ENCODE measurements at regions not wholly inside any gene's neighbourhood (a gene's known extent, or its start where the extent isn't known, plus 50 kb on each side); places are given as distances from the start of the nearest gene placed in this dataset.
"Not testable (repeated sequence)": the region's sequence is repeated elsewhere in the genome, so short reads cannot be mapped to it uniquely, and the experiment has no call there.

DNA sequence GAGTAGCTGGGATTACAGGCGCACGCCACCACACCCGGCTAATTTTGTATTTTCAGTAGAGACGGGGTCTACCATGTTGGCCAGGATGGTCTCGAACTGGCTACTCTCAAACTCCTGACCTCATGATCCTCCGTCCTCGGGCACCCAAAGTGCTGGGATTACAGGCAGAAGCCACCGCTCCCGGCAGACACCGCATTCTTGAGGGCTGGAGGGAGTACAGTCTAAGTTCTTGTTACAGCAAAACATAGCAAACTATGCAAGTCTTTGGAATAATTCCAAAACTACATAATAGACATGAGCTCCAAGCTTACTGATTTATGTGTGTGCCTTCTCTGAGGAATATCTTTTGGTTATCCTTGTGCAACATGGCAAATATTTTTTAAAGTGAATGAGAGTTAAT lies 299.1 kb upstream of the ZNF658 start:
- H3K27me3 Mint-ChIP-seq (ENCODE audit: low read depth); H3K4me3 Mint-ChIP-seq (ENCODE audit: unreplicated experiment); H3K27ac Mint-ChIP-seq (ENCODE audit: unreplicated experiment); H3K4me1 Mint-ChIP-seq (ENCODE audit: low read depth); H3K9me3 Mint-ChIP-seq (ENCODE audit: low read depth); H3K36me3 Mint-ChIP-seq (ENCODE audit: low read depth); DNase-seq (ENCODE audit: low spot score): not testable (repeated sequence)

DNA sequence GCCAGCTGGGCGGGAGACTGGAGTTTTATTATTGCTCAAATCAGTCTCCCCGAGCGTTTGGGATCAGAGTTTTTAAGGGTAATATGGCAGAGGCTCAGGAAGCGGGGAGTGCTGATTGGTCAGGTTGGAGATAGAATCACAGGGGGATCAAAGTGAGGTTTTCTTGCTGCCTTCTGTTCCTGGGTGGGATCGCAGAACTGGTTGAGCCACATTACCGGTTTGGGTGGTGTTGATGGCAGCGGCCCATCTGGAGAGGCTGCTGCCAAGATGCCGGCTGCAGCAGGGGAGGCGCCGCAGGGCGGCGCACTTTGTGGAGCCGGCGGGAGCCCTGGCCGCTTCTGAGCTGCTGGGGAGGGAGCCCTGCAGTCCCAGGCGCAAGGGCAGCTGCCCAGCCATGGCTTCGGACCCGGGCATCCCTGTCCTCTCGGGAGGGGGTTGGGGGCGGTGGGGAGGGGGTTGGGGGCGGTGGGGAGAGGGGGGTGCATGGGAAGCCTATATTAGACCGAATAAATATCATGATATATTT lies 268.9 kb upstream of the ZNF658 start:
- not testable (repeated sequence) for H3K27me3 Mint-ChIP-seq (ENCODE audit: low read depth); H3K4me1 Mint-ChIP-seq (ENCODE audit: low read depth); H3K36me3 Mint-ChIP-seq (ENCODE audit: low read depth); H3K4me3 Mint-ChIP-seq (ENCODE audit: unreplicated experiment); H3K27ac Mint-ChIP-seq (ENCODE audit: unreplicated experiment); DNase-seq (ENCODE audit: low spot score); H3K9me3 Mint-ChIP-seq (ENCODE audit: low read depth)

DNA sequence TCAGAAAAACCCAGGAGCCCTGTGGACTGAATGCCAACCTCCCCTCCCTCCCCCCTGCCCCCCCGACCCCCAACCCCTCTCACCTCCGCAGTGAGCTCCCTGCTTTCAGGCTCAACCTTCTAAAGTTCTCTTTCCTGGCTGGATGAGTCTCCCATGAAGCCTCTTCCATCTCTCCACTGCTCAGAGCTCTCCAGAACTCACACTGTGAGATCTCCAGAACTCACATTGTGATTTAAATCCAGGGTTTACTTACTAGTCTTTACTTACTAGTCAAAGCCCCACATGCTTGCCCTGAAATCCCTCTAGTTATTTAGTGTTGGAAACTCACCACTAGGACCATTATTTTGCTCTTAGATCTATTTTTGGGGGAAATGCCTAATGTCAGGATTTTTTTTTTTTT lies 252.8 kb upstream of the ZNF658 start:
- H3K27ac Mint-ChIP-seq (ENCODE audit: unreplicated experiment) = not testable (repeated sequence)

DNA sequence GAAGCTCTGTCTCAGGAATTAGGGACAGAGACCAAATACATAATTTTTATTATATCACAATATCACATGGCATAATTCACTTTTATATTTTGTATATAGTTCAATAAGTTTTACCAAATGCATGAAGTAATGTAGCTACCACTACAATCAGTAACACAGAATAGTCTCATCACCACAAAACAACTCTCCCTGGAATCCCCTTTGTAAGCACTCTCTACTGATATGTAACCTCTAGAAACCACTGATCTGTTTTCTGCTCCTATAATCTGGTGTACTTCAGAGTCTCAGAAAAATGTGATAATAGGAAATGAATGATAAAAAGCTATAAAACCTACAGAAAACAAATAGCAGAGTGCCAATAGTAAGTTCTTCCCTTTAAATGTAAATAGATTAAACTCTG lies 210.3 kb upstream of the ZNF658 start:
- not testable (repeated sequence) for H3K36me3 Mint-ChIP-seq (ENCODE audit: low read depth); DNase-seq (ENCODE audit: low spot score); H3K9me3 Mint-ChIP-seq (ENCODE audit: low read depth); H3K4me3 Mint-ChIP-seq (ENCODE audit: unreplicated experiment); H3K27ac Mint-ChIP-seq (ENCODE audit: unreplicated experiment); H3K27me3 Mint-ChIP-seq (ENCODE audit: low read depth); H3K4me1 Mint-ChIP-seq (ENCODE audit: low read depth)

More for the DNA sequence above, 252.8 kb upstream of the ZNF658 start:
- not testable (repeated sequence) for H3K9me3 Mint-ChIP-seq (ENCODE audit: low read depth); H3K4me3 Mint-ChIP-seq (ENCODE audit: unreplicated experiment); H3K36me3 Mint-ChIP-seq (ENCODE audit: low read depth); H3K4me1 Mint-ChIP-seq (ENCODE audit: low read depth); DNase-seq (ENCODE audit: low spot score); H3K27me3 Mint-ChIP-seq (ENCODE audit: low read depth)

DNA sequence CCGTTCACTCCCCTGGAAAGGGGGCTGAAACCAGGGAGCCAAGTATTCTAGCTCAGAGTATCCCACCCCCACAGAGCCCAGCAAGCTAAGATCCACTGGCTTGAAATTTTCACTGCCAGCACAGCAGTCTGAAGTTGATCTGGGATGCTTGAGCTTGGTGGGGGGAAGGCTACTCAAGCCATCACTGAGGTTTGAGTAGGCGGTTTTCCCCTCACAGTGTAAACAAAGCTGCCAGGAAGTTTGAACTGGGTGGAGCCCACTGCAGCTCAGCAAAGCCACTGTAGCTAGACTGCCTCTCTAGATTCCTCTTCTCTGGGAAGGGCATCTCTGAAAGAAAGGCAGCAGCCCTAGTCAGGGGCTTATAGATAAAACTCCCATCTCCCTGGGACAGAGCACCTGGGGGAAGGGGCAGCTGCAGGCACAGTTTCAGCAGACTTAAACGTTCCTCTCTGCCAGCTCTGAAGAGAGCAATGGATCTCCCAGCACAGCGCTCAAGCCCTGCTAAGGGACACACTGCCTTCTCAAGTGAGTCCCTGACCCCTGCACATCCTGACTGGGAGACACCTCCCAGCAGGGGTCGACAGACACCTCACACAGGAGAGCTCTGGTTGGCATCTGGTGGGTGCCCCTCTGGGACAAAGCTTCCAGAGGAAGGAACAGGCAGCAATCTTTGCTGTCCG lies 204.8 kb upstream of the ZNF658 start:
- not testable (repeated sequence) for H3K4me3 Mint-ChIP-seq (ENCODE audit: unreplicated experiment); H3K27ac Mint-ChIP-seq (ENCODE audit: unreplicated experiment); H3K27me3 Mint-ChIP-seq (ENCODE audit: low read depth); H3K9me3 Mint-ChIP-seq (ENCODE audit: low read depth); H3K36me3 Mint-ChIP-seq (ENCODE audit: low read depth); H3K4me1 Mint-ChIP-seq (ENCODE audit: low read depth); DNase-seq (ENCODE audit: low spot score)

DNA sequence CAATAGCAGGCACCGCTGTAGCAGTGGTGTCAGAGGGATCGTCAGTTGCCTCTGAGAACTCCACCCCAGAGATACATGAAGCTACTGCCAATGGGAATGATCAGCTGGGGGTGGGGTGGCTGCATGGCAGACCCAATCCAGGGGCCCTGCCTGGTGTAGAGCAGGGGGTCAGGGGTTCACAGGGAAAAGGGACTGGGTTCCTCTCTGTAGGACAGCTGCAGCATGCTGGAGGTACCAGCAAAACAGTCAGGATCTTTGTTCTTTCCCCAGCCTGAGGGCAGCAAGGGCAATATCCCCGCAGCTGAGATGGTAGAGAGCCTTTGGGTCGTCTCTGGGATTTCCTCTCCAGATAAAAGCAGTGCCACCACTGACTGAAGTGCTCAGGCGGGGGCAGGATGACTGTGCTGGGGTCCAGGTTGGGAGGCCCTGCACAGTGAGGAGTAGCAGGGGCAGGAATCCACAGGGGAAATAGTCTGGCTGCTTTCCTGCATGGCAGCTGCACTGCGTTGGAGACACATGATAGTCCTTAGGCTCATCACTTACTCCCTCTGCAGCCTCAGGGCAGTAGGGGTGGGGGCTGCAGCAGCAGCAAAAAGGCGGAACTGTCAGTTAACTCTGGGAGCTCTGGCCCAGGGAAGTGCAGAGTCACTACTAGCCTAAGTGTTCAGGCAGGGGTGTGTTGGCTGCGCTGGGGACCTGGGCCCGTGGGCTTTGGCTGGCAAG lies 203.0 kb upstream of the ZNF658 start:
- DNase-seq (ENCODE audit: low spot score); H3K4me1 Mint-ChIP-seq (ENCODE audit: low read depth); H3K27ac Mint-ChIP-seq (ENCODE audit: unreplicated experiment); H3K27me3 Mint-ChIP-seq (ENCODE audit: low read depth); H3K9me3 Mint-ChIP-seq (ENCODE audit: low read depth); H3K4me3 Mint-ChIP-seq (ENCODE audit: unreplicated experiment); H3K36me3 Mint-ChIP-seq (ENCODE audit: low read depth): not testable (repeated sequence)

DNA sequence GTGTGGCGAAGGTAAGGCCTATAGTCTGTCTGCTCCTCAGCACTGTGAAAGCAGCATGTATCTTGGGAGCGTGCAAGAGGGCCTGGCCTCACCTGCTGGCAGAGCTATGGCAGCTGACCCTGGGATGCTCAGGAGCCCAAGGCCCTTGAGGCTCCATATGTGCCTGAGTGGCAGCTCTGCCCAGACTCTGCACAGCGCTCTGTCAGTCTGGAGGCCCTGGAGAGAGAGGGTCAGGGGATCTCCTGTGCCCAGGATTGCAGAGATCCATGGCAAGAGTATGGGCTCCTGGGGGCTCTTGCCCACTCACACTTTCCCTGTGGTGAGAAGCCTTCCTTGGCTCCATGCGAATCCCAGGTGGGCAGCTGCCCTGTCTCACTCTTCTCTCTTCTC lies 202.5 kb upstream of the ZNF658 start:
- H3K9me3 Mint-ChIP-seq (ENCODE audit: low read depth); H3K27ac Mint-ChIP-seq (ENCODE audit: unreplicated experiment); H3K4me1 Mint-ChIP-seq (ENCODE audit: low read depth); DNase-seq (ENCODE audit: low spot score); H3K4me3 Mint-ChIP-seq (ENCODE audit: unreplicated experiment); H3K36me3 Mint-ChIP-seq (ENCODE audit: low read depth); H3K27me3 Mint-ChIP-seq (ENCODE audit: low read depth): not testable (repeated sequence)

DNA sequence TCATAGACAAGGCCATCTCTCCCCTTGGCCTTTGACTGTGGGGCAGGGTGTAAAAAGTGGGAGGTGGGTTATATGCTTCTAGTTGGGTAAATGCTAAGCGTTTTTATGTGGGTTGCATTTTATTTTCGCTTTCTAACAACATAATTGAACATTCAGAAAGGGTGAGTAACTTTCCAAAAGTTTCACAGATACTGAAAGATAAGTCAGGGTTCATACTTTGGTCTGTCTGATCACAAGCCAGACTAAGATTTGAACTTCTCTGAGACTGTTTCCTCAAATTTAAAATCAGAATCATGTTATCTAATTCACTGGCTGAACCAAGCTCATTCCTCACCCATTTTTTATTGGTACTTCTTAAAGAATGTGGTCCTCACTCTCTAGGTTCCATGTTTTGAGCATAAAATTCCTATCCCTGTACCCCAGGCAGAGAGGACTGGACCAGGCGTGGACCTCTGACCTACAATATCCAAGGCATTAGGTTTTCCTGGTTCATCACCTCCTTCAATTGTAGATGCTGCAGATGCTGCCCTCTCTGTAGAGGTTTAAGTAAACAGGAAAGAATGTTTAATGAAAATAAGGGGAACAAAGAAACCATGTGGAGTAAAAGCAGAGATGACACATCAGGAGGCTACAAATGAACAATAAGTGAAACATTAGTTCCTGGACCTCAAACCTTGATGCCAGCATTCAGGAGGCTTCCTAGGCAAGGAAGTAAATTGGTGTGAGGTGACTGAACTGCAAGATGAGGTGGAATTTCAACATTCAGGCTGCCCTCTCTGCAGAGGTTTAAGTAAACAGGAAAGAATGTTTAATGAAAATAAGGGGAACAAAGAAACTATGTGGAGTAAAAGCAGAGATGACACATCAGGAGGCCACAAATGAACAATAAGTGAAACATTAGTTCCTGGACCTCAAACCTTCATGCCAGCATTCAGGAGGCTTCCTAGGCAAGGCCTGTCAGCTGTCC lies 198.8 kb upstream of the ZNF658 start:
- H3K4me1 Mint-ChIP-seq (ENCODE audit: low read depth); H3K4me3 Mint-ChIP-seq (ENCODE audit: unreplicated experiment); H3K27me3 Mint-ChIP-seq (ENCODE audit: low read depth); DNase-seq (ENCODE audit: low spot score); H3K36me3 Mint-ChIP-seq (ENCODE audit: low read depth); H3K27ac Mint-ChIP-seq (ENCODE audit: unreplicated experiment); H3K9me3 Mint-ChIP-seq (ENCODE audit: low read depth): not testable (repeated sequence)

DNA sequence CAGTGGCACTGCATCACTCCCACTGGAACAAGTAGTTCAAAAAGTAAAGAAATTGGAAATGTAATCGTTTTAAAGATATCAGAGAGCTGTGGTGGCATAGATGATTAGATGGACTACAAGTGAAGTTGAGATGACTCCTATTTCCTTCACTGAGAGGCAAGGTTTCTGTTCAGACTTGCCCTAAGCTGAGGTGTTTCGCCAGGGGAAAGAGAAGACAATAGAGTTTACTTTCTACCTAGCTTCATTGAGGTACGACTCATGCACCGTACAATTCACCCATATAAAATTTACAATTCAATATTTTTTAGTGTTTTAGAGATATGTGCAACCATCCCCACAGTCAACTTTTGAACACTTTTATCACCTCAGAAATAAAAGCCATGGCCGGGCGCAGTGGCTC lies 189.0 kb upstream of the ZNF658 start:
- H3K27me3 Mint-ChIP-seq (ENCODE audit: low read depth); H3K4me3 Mint-ChIP-seq (ENCODE audit: unreplicated experiment); H3K4me1 Mint-ChIP-seq (ENCODE audit: low read depth); DNase-seq (ENCODE audit: low spot score); H3K9me3 Mint-ChIP-seq (ENCODE audit: low read depth); H3K36me3 Mint-ChIP-seq (ENCODE audit: low read depth); H3K27ac Mint-ChIP-seq (ENCODE audit: unreplicated experiment): not testable (repeated sequence)

DNA sequence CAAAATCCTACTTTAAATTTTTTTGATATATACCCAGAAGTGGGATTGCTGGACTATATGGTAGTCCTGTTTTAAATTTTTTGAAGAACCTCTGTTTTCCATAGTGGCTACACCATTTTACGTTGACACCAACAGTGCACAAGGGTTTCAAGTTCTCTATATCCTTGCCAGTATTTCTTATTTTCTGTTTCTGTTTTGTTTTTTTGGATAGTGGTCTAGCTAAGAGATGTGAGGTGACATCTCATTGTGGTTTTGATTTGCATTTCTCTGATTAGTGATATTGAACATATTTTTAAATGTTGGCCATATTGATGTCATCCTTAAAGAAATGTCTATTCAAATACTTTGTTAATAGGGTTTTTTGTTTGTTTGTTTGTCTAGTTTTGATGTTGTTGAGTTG lies 187.7 kb upstream of the ZNF658 start:
- H3K4me1 Mint-ChIP-seq (ENCODE audit: low read depth); H3K9me3 Mint-ChIP-seq (ENCODE audit: low read depth); DNase-seq (ENCODE audit: low spot score); H3K36me3 Mint-ChIP-seq (ENCODE audit: low read depth); H3K4me3 Mint-ChIP-seq (ENCODE audit: unreplicated experiment); H3K27ac Mint-ChIP-seq (ENCODE audit: unreplicated experiment); H3K27me3 Mint-ChIP-seq (ENCODE audit: low read depth): not testable (repeated sequence)

DNA sequence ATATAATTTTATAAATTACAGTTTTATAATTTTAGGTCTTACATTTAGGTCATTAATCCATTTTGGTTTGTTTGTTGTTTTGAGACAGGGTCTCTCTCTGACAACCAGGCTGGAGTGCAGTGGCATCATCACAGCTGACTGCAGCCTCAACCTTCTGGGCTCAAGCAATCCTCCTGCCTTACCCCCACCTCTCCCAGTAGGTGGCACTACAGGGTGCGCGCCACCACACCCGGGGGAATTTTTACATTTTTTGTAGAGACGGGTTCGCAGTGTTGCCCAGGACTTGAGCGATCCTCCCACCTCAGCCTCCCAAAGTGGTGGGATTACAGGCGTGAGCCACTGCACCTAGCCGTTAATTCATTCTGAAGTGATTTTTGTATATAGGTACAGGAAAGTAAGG lies 187.0 kb upstream of the ZNF658 start:
- not testable (repeated sequence) for H3K9me3 Mint-ChIP-seq (ENCODE audit: low read depth); H3K36me3 Mint-ChIP-seq (ENCODE audit: low read depth); H3K27me3 Mint-ChIP-seq (ENCODE audit: low read depth); DNase-seq (ENCODE audit: low spot score); H3K4me3 Mint-ChIP-seq (ENCODE audit: unreplicated experiment); H3K27ac Mint-ChIP-seq (ENCODE audit: unreplicated experiment); H3K4me1 Mint-ChIP-seq (ENCODE audit: low read depth)

DNA sequence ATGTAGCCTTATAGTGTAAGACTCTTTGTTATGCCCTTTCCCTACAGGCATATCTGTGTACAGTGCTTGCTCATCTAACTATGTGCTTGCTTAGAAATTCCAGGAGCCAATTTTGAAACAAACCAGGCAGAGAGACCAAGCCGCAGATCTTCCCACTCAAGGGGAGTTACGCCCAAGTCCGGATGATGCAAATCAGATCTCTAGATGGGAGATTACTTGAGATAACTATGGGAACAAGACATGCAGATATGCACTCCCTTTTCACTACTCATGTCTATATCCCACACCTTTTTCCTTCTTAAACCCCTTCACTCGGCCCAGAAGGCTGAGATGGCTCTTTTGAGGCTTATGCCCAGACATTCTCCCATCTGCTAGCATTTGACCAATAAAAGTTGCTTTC lies 179.7 kb upstream of the ZNF658 start:
- H3K36me3 Mint-ChIP-seq (ENCODE audit: low read depth); H3K9me3 Mint-ChIP-seq (ENCODE audit: low read depth): not testable (repeated sequence)

More for the DNA sequence above, 179.7 kb upstream of the ZNF658 start:
- H3K4me3 Mint-ChIP-seq (ENCODE audit: unreplicated experiment); H3K27ac Mint-ChIP-seq (ENCODE audit: unreplicated experiment); H3K27me3 Mint-ChIP-seq (ENCODE audit: low read depth); H3K4me1 Mint-ChIP-seq (ENCODE audit: low read depth); DNase-seq (ENCODE audit: low spot score): not testable (repeated sequence)

Measured in chondrocyte (in vitro differentiated cells).